NCI-H82 (cell line): ENCODE measurements at regions not wholly inside any gene's neighbourhood (a gene's known extent, or its start where the extent isn't known, plus 50 kb on each side); places are given as distances from the start of the nearest gene placed in this dataset.
"Not testable (repeated sequence)": the region's sequence is repeated elsewhere in the genome, so short reads cannot be mapped to it uniquely, and the experiment has no call there.

Experiments
- DNase-seq: peaks from one replicate; lab custom pipeline; 2025; lab: John Stamatoyannopoulos, UW

DNA sequence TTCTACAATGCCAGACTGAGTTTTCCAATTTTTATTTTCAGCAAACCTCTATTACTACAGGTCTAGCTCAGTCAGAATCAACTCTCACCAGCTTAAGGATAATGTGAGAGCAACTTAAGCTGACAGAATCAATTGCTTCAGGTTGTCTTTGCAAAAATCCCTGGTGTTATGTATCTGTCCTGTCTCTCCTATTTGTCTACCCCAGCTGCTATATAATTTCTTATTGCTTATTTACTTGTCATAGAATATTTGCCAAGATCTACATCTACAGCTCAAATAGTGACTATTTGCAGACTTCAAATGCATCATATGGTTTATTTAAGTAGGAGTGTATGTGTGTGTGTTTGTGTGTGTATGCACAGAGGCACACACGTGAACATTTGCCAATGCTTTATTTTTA, 54.1 kb downstream of the FOXG1 start:
- DNase-seq: peak; percentile 3

- DNase-seq: no peak
Measured at GRCh38 chr14:28821993-28822392, 55.4 kb downstream of the FOXG1 start.

GRCh38 chr14:28823245-28823644, 56.7 kb downstream of the FOXG1 start:
- no peak for DNase-seq

GRCh38 chr14:28830115-28830534, 63.5 kb downstream of the FOXG1 start:
- DNase-seq: no peak

- DNase-seq: peak; percentile 53
Measured at GRCh38 chr14:28831126-28831525, 64.5 kb downstream of the FOXG1 start.

DNA sequence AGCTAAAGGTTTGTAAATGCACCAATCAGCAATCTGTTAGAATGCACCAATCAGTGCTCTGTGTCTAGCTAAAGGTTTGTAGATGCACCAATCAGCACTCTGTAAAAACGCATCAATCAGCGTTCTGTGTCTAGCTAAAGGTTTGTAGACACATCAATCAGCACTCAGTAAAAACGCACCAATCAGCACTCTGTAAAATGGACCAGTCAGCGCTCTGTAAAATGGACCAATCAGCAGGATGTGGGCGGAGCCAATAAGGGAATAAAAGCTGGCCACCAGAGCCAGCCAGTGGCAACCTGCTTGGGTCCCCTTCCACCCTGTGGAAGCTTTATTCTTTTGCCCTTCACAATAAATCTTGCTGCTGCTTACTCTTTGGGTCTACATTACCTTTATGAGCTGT, 76.0 kb downstream of the FOXG1 start:
- DNase-seq: not testable (repeated sequence)

GRCh38 chr14:28867571-28867970, 101.0 kb downstream of the FOXG1 start:
- DNase-seq: no peak

GRCh38 chr14:28870033-28870564, 103.5 kb downstream of the FOXG1 start:
- no peak for DNase-seq

DNA sequence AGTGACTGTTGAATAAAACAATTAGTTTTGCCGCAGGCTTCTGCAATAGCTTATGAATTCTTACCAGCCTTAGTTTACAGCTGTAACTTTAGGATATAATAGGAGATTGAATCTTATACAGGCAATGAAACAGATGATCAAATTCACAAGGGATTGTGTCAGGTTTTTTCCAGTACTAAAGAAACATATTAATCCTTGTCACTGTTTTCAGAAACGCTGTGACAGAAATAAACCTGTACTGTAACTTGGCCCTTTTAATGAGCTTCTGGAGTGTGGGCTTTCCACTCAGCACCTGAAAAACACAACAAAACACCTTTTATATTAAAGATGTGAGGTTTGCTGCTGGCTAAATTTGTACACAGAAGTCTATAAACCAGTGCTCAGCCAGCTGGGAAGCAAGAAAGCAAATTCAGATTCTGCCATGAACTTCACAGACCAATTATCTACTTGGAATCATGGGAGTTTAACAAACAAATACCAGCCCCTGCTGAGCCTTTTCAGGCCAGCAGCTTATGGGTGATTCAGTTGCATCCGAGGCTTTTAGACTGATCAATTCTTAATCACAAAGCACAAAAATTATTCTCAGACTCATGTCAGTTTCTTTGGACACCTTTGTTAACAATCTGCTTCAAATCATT, 109.5 kb downstream of the FOXG1 start:
- peak; percentile 72 for DNase-seq

DNA sequence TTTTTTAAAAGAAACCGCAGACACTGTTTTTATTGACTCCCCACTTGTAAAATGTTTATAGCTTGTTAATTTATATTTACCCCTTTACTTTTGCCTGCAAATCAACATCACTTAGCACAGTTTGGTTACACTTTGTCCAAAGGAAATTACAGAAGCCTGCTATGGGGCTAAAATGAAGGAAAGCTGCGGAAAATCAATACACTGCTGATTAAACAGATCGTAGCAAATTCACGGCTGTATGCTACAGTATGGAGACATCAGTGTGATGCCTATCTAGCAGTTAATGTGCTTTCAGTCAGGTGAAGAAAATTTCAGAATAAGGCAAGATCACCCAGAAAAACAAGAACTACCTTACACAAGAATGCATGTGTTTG, 110.0 kb downstream of the FOXG1 start:
- peak; percentile 29 for DNase-seq

DNA sequence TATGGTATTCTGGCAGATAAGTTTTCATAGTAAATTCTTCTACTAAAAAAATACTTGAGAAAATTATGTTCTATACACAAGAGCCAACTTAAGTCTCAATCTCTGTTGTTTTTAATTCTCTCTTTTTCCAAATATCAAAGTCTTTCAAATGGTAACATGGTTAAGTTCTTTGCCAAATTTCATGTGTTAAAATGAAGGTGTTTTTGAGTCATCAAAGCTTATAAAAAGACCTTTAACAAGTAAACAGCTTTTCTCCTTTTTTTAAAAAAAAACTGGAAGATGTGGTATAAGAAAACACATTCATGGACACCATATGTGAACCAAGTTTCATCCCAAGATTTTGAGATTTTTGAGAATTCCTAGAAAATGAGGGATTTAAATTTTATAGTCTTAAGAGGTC, 111.3 kb downstream of the FOXG1 start:
- DNase-seq: no peak

- DNase-seq: no peak
Measured at GRCh38 chr14:28879573-28879996, 113.0 kb downstream of the FOXG1 start.

DNA sequence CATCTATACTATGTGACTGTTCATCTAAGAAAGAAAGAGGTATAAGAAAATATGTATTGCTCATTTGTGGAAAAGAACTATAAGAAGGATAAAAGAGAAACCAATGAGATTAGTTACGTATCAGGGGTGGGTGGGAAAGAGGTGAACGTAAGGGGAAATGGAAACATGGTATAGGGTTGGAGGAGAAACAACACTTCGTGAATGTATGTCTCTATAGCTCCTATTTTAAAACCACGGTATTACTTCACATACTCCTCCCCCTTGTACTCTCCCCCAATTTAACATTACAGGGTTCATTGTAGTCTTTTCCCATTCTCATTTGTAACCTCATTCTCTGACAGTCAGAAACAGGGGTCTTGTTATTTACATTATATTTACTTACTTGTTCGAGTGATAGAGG, 120.4 kb downstream of the FOXG1 start:
- DNase-seq: no peak

DNA sequence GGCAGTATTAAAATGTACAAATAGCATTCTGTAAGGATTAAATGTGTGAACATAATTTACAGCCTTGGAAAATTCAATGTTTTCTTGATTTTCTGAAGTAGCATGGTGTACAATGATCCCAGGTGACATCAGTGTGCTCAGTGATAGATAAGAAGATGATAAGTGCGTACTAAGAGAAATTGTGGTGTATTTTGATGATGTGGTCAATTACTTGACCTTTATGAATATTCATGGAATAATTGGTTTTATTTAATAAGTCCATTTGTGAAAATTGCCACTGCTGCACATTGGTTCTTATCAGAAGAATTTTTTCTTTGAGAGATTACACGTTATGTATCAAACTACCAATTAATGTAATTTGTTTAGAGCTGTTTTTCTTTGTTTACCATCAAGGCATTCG, 128.8 kb downstream of the FOXG1 start:
- DNase-seq: no peak

- DNase-seq: no peak
Measured at GRCh38 chr14:28896337-28896736, 129.8 kb downstream of the FOXG1 start.

GRCh38 chr14:28901631-28902030, 135.0 kb downstream of the FOXG1 start:
- peak; percentile 26 for DNase-seq

DNA sequence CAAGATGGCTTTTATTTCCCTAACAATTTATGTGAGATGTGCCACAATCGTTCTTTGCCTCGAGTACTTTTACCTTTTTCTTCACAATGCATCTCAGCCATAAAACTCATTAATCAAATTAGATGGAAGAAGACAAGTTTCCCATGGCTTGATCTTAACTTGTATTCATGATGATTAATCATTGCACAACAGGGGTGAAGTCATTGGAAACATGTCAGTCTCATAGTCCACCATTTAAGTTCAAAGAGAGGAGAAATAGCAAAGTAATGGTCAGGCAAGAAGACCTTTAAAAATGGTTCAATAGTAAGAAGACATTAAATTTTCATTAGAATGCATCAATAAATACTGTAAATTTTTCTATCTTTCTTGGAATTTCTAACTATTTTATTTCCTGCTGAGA, 136.3 kb downstream of the FOXG1 start:
- DNase-seq: no peak

DNA sequence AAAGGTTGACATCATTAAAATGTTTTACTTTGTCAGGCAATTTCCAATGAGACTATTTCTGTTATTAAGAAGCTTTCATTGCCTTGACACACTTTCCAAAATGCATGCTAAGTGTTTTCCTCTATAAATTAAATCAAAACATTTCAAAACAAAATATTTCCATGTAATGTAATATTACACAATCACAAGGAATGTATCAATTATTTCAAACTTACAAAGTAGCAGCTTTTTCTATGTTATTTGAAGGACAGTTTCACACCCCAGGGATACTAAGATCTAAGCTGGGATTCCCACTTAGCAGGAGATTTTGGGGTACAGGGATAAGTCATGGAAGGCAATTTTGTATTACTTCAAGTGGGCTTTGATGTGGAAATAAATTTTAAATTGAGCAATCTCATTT, 144.9 kb downstream of the FOXG1 start:
- no peak for DNase-seq

DNA sequence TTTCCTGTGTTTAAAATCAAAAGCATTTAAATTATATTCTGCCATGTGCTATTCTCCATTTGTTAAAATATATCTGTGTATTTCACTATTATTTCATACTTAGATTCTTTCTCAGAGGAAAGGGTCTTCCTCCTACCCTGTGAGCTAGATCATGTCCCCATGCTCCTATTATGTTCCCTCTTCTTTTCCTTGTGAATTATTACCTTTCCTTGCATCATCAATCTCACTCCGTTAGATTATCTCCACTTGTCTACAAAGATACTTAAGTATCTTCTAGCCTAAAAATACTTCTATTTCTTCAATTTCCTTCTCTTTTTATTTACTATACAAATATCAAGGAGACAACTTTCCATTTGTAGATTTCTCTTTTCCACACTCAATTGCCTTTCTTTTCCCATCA, 146.5 kb downstream of the FOXG1 start:
- no peak for DNase-seq

- no peak for DNase-seq
Measured at GRCh38 chr14:28926122-28926521, 159.5 kb downstream of the FOXG1 start.

- no peak for DNase-seq
Measured at GRCh38 chr14:28931999-28932398, 165.4 kb downstream of the FOXG1 start.

DNA sequence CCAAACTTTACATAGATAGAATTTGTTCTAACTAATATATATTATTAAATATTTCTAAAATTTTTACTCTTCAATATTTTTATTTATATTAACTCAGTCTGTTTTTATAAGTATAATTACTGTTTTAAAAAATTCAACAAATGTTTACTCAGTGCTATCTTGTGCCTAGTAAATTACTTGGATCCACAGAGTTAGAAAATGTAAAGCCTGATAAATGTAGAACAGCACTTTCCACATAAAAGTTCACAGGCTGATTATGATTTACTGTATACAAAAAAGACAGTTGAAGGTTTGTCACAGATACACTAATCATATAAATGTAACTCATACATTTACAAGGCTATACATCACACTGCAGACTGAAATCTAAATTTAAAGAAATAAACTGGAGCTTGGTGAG, 170.0 kb downstream of the FOXG1 start:
- DNase-seq: no peak

- DNase-seq: no peak
Measured at GRCh38 chr14:28941758-28942157, 175.2 kb downstream of the FOXG1 start.

DNA sequence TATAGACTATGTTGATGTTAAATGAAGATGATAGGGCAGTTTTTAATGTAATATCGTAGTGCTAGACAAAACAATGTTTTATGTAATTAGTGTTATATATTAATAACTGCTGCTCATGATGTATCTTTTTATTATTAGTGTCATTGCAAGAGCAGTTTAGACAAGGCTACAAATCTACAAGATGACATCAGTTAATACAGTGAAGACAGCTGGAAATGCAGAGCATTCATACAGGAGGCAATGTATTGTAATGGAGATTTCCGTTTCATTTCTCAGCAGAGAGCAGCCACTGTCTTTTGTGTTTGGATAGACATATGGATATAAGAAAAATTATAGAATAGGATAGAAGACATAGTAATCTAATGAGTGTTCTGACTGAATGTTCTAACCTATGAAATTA, 178.0 kb downstream of the FOXG1 start:
- DNase-seq: no peak
